ENCODE measurements at regions not wholly inside any gene's neighbourhood (a gene's known extent, or its start where the extent isn't known, plus 50 kb on each side); places are given as distances from the start of the nearest gene placed in this dataset.

GRCh38 chr18:53747210-53747609 lies 477.3 kb downstream of the MBD2 start:
- no peak for DNase-seq

DNA sequence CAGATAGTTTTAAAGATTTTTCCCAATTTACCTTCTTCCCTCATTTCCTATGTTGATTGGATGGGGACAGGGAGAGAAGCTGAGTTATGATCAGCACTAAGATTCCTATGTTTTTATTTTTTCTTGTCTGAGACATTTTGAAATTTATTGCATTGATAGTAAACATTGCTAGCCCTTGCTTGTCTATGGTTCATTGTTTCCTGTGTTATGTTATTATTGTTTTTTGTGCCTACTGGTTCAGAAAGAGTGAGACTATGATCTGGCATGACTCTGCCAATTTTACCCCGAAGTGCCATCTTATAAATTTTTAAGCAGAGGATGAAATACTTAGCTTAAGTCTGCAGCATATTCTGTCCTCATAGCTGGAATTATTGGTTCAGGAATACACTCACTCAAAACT lies 478.5 kb downstream of the MBD2 start:
- DNase-seq, result no peak

- no peak for DNase-seq
Measured at GRCh38 chr18:53745224-53745967, 479.1 kb downstream of the MBD2 start.

- DNase-seq, result no peak
Measured at GRCh38 chr18:53739700-53740099, 484.8 kb downstream of the MBD2 start.

DNA sequence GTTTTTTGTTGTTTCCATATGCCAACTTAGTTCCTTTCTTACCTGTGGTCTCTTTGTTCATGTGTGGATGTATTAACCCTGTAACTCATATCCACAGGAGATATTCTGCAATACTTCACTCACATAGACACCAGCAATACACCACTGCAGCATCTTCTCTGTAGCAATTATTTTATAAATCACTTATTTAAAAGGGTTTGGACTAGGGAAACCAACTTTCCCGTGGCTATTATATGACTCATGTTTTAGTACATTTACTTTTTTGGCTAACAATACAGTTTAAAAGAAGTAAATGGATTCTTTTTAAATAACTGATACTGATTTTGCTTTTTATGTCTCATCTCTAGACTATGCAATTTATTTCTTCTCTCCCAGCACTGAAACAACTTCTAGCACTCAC lies 488.9 kb downstream of the MBD2 start:
- DNase-seq, result no peak

GRCh38 chr18:53715243-53715853 lies 509.1 kb downstream of the MBD2 start:
- DNase-seq, result no peak

GRCh38 chr18:53710080-53710479 lies 514.4 kb downstream of the MBD2 start:
- no peak for DNase-seq

GRCh38 chr18:53702480-53702879 lies 522.0 kb downstream of the MBD2 start:
- no peak for DNase-seq

GRCh38 chr18:53701697-53702096 lies 522.8 kb downstream of the MBD2 start:
- no peak for DNase-seq

DNA sequence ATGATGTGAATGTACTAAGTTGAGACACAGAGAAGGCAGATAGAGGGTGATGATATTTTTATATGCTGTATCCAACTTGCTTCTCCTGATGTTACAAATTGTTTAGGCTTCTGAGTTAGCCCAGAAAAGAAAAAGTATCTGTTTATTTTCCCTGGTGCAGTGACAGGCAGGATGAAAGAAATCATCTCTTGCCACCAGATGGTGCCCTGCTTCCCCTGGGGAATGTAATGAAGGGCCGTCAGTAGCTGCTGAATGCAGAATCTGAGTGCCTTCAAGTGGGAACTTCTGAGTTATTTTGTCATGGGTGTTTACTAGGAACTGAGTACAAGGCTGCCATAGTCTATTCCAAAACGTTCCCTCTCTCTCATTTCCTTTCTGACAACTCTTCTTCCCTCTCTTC lies 525.6 kb downstream of the MBD2 start:
- DNase-seq, result no peak

DNA sequence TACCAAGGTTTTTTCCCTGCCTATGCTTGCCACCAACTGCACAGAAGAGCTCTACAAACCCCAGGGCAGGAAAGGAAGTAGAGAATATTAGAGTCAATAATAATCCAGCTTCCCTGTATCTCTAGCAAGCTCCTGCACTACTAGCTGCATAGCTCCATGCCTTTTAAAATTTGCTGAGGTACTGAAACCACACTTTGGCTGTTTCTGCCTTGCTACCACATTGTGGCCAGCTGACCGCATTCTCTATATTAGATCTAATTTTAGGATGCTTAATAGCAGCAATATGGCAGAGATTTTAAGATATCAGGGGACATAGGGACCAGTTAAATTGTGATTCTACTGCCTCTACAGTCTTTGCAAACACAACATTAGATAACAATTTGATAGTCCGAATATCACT lies 534.6 kb downstream of the MBD2 start:
- DNase-seq, result no peak

GRCh38 chr18:53686965-53687364 lies 537.5 kb downstream of the MBD2 start:
- DNase-seq, result no peak

- no peak for DNase-seq
Measured at GRCh38 chr18:53682796-53683195, 541.7 kb downstream of the MBD2 start.

DNA sequence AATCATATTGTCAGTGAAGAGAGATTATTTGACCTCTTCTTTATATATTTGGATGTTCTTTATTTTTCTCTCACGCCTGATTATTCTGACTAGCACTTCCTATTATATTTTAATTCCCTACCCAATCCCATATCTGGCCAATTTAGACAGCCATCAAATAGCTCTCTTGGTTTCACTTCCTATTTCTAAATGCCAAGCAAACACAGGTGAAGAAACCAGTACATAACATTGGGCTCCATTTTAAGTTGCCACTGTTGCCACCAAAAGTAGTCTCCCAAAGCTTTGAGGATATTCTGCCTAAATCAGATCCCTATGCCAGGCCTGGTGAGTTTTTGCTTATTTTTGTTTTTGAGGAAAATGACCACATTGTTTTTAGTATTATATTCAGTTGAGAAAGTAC lies 547.0 kb downstream of the MBD2 start:
- DNase-seq, result no peak

DNA sequence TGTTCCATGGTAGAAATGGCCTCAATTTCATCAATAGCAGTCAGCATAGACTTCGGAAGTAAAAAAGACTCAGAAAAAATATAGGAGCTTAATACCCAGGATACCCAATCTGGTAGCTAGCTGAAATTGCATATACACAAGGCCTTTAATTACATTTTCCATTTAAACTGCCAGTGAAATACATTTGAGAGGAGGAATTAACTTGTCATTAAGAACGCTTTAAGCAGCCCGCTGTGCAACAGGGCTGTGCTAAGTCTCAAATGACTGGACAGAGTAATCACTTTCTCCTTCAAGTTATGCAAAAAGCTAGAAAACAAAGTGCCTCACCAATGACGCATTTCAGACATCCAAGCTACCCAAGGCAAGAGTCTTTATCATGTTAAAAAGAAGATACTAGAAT lies 558.8 kb downstream of the MBD2 start:
- DNase-seq, result no peak

DNA sequence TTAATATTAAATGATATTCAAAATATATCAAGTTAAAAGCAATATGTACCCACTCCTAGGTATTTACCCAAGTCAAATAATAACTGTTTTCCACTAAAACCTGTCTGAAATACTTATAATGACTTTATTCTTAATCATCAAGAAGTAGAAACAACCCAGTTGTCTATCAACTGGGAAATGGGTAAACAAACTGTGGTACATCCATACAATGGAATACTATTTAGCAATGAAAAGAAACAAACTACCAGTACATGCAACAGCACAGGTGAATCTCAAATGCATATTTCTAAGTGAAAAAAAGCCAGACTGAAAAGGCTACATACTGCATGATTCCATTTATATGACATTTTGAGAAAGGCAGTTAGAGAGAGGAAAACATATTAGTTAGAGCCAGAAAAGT lies 559.9 kb downstream of the MBD2 start:
- no peak for DNase-seq

DNA sequence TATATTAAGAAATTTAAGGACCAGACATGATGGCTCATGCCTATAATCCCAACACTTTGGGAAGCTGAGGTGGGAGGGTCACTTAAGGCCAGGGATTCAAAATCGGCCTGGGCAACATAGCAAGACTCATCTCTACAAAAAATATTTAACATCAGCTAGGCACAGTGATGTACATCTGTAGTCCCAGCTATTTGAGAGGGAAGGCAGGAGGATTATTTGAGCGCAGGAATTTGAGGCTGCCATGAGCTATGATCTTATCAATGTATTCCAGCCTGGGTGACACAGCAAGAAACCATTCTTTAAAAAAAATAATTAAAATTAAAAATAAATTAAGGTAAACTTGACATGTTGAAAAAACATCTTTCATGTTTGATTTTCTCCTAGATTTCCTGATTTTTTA lies 564.2 kb downstream of the MBD2 start:
- no peak for DNase-seq

GRCh38 chr18:53657257-53657656 lies 567.2 kb downstream of the MBD2 start:
- no peak for DNase-seq

GRCh38 chr18:53649621-53650020 lies 574.8 kb downstream of the MBD2 start:
- DNase-seq, result no peak

DNA sequence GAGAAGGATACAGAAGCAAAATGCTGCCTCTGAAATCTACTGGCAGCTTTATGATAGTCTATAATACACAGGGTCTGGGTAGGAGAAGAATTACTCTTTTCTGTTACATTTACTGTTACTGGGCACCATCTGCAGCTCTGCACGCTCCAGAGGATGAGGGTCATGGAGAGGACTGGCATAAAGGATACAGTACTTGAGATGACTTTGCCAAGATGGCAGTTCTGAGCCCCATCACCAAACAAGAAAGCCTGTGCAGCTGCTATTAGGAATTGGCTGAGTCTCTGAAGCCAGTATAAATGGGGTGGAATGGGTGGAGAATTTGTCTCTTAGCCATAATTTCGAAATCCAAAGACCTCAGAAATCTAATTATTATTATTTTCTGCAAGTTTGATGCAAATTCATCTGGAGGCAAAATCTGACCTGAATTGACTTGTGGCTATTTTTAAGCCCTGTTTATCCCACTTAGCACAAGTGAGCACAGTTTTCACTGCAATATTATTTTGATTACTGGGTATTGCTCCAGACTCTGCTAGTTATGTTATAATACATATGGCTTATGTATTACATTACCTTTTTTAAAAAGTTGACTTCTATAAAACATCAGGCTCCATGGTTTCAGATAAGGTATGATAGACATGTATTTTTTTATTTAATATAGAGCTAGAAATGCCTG lies 579.5 kb downstream of the MBD2 start:
- DNase-seq, result no peak

DNA sequence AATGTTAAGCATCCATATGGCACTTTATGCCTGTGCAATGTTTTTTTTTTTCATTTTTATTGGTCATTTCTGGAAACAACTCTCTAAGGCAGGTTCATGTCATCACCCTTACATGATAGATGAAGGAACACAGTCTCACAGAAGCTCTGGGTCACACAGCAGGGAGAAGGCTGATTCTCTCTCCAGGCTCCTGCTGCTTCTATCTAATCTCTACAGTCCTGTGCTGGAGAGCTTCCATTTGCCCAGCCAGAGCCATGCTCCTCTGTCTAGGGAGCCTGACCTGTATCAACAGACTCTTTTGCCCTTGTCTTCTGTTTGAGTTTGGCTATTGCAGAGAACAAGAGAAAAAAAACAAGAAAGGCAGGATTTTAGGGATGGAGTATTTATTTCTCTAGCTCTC lies 584.8 kb downstream of the MBD2 start:
- no peak for DNase-seq

DNA sequence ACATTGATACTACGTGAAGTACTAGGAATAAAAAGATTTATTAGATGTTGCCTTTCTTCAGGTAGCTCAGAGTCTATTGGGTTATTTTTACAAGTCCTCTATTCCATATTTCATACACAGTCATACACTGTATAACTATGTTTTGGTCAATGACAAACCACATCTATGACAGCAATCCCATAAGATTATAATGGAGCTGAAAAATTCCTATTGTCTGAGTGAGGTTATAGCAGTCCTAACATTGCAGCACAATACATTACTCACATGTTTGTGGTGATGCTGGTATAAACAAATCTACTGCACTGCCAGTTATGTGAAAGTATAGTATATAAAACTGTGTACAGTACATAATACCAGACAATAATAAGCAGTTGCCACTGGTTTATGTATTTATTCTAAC lies 595.1 kb downstream of the MBD2 start:
- DNase-seq, result no peak

- no peak for DNase-seq
Measured at GRCh38 chr18:53625997-53626599, 598.4 kb downstream of the MBD2 start.

DNA sequence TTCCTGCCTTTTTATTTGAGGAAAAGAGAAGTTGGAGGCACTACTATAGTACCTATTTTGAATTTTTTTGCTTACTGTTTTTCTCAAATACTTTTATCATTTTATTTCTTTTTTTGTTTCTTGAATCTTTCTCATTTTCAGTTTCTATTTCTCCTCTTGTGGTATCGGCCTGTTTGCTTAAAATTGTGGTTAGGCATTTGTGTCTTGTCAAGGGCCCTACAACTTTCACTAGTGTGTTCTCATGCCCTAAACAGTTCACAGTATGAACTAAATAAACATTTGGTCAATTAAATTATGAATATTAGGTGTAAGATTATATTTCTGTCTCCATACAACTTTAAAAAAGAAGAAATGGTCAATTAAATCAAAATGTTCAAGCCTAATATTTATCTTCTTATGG lies 613.5 kb downstream of the MBD2 start:
- no peak for DNase-seq
